ENCODE measurements at regions not wholly inside any gene's neighbourhood (a gene's known extent, or its start where the extent isn't known, plus 50 kb on each side); places are given as distances from the start of the nearest gene placed in this dataset. TPM values are rescaled to one million over a fixed set of nuclear protein-coding genes. Genes with fewer than 3 reads are reported as not detected.

- H3K4me3 ChIP-seq (ENCODE audit: low read depth, low read length) = no peak overlapping the region
- no peak for TF ChIP-seq CTCF (IDR thresholded peaks at IDR 0.05; ENCODE audit: insufficient read depth, low read length)
- no peak for DNase-seq (ENCODE audit: low read depth)
These were observed 71.3 kb upstream of the GNG2 start for GRCh38 chr14:51789114-51789513.

DNA sequence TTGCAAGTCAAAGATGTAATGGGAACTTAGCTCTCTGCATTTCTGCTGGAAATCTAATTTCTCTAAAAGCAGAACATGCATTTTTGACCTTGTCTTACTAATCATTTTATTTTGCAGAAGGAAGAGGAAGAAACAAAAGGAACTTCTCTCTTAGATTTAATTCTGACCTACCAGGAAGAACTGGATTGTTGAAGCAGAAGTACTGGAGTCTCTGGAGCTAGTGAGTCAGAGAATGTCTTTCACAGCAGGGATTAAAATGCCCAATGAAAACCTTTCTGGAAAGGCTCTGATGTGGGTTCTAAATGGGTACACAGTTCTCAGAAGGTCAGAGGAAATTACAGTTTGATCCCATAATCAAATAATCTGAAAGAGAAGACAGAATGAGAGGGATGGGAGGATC is 70.8 kb upstream of the GNG2 start:
- H3K4me3 ChIP-seq (ENCODE audit: low read depth, low read length) = no peak overlapping the region
- no peak for DNase-seq (ENCODE audit: low read depth)
- TF ChIP-seq CTCF (IDR thresholded peaks at IDR 0.05; ENCODE audit: insufficient read depth, low read length) = no peak

DNA sequence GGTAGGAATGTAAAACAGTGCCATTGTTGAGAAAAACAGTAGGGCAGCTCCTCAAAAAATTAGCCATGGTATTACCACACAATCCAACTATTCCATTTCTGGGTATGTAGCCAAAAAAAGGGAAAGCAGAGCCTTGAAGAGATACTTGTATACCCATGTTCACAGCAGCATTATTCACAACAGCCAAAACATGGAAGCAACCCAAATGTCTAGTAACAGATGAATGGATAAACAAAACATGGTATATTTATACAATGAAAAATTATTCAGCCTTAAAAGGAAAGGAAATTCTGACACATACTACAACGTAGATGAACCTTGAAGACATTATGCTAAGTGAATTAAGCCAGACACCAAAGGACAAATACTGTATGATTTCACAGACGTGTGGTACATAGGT is 67.6 kb upstream of the GNG2 start:
- DNase-seq (ENCODE audit: low read depth) = peak; percentile 5
- no peak overlapping the region for H3K4me3 ChIP-seq (ENCODE audit: low read depth, low read length)
- no peak for TF ChIP-seq CTCF (IDR thresholded peaks at IDR 0.05; ENCODE audit: insufficient read depth, low read length)

DNA sequence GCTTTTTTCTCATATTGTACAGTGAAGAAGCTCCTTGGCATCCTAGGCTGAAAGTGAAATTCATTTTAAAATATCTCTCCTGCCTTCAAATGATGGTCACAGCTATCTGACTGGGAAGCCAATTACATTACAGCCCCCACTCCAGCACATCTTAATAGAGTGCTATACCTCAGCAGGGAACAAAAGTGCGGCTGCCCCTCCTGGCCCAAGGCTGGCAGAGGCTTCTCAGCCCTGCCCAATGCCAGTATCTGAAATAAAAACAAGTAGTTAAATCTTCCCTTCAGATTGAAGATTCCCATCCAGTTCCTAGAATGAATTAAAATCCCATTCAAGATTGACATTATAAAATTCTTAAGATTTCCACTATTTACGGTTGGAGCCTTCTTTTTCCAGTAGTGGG is 54.9 kb upstream of the GNG2 start:
- no peak overlapping the region for H3K4me3 ChIP-seq (ENCODE audit: low read depth, low read length)
- no peak for TF ChIP-seq CTCF (IDR thresholded peaks at IDR 0.05; ENCODE audit: insufficient read depth, low read length)
- DNase-seq (ENCODE audit: low read depth) = no peak

- TF ChIP-seq CTCF (IDR thresholded peaks at IDR 0.05; ENCODE audit: insufficient read depth, low read length) = no peak
- no peak for DNase-seq (ENCODE audit: low read depth)
These were observed 54.1 kb upstream of the GNG2 start for GRCh38 chr14:51806026-51807023.

GRCh38 chr14:51807356-51807755 is 53.1 kb upstream of the GNG2 start:
- no peak overlapping the region for H3K4me3 ChIP-seq (ENCODE audit: low read depth, low read length)
- no peak for TF ChIP-seq CTCF (IDR thresholded peaks at IDR 0.05; ENCODE audit: insufficient read depth, low read length)
- peak; percentile 51 for DNase-seq (ENCODE audit: low read depth)

More at GRCh38 chr14:51806026-51807023, 54.1 kb upstream of the GNG2 start:
- no peak overlapping the region for H3K4me3 ChIP-seq (ENCODE audit: low read depth, low read length)

Small RNA genes lying in the stretch of these regions (small RNA-seq; reads per million reads assigned to genes)
- gene AL079307.3 = not detected
